ENCODE measurements at regions not wholly inside any gene's neighbourhood (a gene's known extent, or its start where the extent isn't known, plus 50 kb on each side); places are given as distances from the start of the nearest gene placed in this dataset.

DNA sequence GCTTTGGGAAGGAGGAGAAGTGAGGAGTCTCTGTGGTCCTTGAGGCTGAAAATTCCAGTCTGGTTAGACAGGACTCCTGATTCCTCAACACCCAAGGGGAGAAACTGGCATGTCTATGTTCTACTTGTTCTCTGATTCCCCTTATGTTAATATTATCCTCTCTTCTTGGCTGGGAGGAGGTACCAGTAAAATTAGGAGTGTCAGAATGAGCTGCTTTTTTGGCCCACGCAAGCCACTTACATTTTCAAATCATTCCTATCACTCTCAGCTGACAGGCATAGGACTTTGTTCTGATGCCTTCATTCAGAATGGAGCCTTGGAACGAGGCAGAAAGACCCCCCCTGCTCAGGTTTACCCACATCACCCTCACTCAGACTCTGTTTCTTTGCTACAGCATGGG, 1077.2 kb downstream of the BCL11B start:
- TF ChIP-seq, protein P1, sequence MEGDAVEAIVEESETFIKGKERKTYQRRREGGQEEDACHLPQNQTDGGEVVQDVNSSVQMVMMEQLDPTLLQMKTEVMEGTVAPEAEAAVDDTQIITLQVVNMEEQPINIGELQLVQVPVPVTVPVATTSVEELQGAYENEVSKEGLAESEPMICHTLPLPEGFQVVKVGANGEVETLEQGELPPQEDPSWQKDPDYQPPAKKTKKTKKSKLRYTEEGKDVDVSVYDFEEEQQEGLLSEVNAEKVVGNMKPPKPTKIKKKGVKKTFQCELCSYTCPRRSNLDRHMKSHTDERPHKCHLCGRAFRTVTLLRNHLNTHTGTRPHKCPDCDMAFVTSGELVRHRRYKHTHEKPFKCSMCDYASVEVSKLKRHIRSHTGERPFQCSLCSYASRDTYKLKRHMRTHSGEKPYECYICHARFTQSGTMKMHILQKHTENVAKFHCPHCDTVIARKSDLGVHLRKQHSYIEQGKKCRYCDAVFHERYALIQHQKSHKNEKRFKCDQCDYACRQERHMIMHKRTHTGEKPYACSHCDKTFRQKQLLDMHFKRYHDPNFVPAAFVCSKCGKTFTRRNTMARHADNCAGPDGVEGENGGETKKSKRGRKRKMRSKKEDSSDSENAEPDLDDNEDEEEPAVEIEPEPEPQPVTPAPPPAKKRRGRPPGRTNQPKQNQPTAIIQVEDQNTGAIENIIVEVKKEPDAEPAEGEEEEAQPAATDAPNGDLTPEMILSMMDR (conservative IDR thresholded peaks at IDR 0.05), result no peak
- no peak for TF ChIP-seq ZFX (IDR thresholded peaks at IDR 0.05)
